BJ (cell line): ENCODE measurements at regions not wholly inside any gene's neighbourhood (a gene's known extent, or its start where the extent isn't known, plus 50 kb on each side); places are given as distances from the start of the nearest gene placed in this dataset.

ENCODE experiments used
- CTCF ChIA-PET: fragments of 350-600 bp; formaldehyde crosslinking; extraction: SDS; loops from one replicate; lab custom pipeline; 2021; ENCODE audit warnings: antibody characterized with exemption, inconsistent platforms; lab: Yijun Ruan, JAX
- POLR2A ChIA-PET: fragments of 300-600 bp; sonication (Branson Sonifier 250); formaldehyde crosslinking; extraction: SDS; loops from one replicate; lab custom pipeline; 2021; ENCODE audit warnings: antibody characterized with exemption; lab: Charles Lee
- DNase-seq: peaks from one replicate; pipeline ENCODE4 v3.0.0-alpha.2; 2011; ENCODE audit warnings: low read depth
- H3K27me3 ChIP-seq: 2 replicates; pipeline ENCODE4 v1.6.0; 2011; ENCODE audit warnings: low read length; ENCODE audit not compliant: control insufficient read depth, insufficient read depth
- H3K36me3 ChIP-seq: 2 replicates; pipeline ENCODE4 v1.5.1; 2011; ENCODE audit warnings: low read length; ENCODE audit not compliant: control insufficient read depth, insufficient read depth
- H3K4me3 ChIP-seq: 2 replicates; pipeline ENCODE4 v1.5.1; 2011; ENCODE audit warnings: low read depth, mild to moderate bottlenecking, control low read depth, low read length
- TF ChIP-seq, protein P1 (sequence below): IDR thresholded peaks from 2 replicates; pipeline ENCODE4 v1.5.1; 2011; ENCODE audit warnings: low read depth, mild to moderate bottlenecking, control low read depth, inconsistent platforms, low read length, moderate library complexity; ENCODE audit not compliant: insufficient read depth

DNA sequence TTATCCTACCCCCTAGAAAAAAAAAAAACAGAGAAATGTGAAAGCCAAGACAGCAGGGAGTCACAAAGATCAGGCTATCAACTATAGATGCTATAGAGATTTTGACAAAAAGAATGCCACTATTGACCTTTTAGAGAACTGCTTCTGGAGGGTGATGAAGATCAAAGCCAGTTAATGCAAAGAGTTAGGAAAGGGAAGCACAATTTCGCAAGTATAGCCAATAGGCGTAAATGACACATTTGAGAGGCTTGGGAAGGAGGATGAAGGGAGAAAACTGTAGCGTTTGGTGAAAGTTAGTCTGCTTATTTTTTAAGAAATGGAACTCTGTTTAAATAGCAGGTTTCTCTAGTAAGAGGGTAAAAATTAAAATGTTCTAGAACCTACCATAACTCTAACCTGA lies 190.7 kb downstream of the DUSP6 start:
- no peak for DNase-seq
- TF ChIP-seq, protein P1, sequence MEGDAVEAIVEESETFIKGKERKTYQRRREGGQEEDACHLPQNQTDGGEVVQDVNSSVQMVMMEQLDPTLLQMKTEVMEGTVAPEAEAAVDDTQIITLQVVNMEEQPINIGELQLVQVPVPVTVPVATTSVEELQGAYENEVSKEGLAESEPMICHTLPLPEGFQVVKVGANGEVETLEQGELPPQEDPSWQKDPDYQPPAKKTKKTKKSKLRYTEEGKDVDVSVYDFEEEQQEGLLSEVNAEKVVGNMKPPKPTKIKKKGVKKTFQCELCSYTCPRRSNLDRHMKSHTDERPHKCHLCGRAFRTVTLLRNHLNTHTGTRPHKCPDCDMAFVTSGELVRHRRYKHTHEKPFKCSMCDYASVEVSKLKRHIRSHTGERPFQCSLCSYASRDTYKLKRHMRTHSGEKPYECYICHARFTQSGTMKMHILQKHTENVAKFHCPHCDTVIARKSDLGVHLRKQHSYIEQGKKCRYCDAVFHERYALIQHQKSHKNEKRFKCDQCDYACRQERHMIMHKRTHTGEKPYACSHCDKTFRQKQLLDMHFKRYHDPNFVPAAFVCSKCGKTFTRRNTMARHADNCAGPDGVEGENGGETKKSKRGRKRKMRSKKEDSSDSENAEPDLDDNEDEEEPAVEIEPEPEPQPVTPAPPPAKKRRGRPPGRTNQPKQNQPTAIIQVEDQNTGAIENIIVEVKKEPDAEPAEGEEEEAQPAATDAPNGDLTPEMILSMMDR: no peak
- Histone ChIP-seq H3K4me3 (no peak overlapping the region), H3K36me3 (no peaks in the 10 kb centered on the region), H3K27me3 (no peaks in the 10 kb centered on the region)
- ChIA-PET POLR2A (no interaction called here), CTCF (no interaction called here)

DNA sequence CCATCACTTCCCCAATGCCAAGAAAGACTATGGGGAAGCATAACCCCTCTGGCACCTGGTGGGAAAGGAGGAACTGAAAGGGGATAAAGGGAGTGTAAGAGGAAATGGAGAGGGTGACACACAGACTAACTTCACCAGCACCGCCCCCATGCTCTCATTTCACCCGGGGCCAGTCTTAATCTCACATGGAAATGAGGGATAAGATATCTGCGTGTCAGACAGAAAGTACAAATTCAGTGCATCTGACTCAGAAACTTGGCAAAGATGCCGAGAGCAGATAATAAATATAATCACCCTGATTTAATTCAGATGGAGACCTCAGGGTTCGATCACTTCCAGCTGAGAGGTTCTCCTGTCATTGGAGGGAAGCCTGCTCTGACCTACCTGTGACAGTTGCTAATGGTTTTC lies 191.6 kb downstream of the DUSP6 start:
- peak; percentile 63 for DNase-seq
- CTCF ChIA-PET: interaction anchor here (0.7 kb wide), 1 partner anchor 20 kb away, joined by 3 read pairs; no protein-coding TSS in a partner anchor
- POLR2A ChIA-PET: no interaction called here
- TF ChIP-seq, protein P1: no peak
- no peaks in the 10 kb centered on the region for H3K36me3 ChIP-seq
- H3K4me3 ChIP-seq: no peak overlapping the region
- H3K27me3 ChIP-seq: no peaks in the 10 kb centered on the region

DNA sequence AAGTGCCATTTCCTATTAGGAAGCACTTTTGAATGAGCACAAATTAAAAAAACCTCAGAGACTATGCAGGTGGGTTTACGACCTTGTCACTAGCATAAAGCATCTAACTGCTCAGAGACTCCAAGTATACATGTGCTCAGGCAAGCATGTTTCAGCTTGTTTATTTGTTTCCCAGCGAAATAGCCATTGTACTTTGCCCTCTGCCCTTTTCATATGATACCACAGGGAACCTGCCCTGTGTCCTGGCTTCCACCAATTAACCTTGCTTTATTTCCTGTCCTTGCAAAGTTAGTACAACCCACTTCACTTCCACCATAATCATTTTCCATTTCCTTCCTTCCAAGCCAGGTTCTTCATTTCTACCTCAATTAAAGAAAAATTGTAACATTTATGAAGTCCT lies 194.9 kb downstream of the DUSP6 start:
- ChIA-PET POLR2A (no interaction called here), CTCF (interaction anchor here (0.6 kb wide), 1 partner anchor 22 kb away, joined by 4 read pairs; no protein-coding TSS in a partner anchor)
- Histone ChIP-seq H3K36me3 (no peaks in the 10 kb centered on the region), H3K4me3 (no peak overlapping the region), H3K27me3 (no peaks in the 10 kb centered on the region)
- no peak for DNase-seq
- TF ChIP-seq, protein P1: no peak

DNA sequence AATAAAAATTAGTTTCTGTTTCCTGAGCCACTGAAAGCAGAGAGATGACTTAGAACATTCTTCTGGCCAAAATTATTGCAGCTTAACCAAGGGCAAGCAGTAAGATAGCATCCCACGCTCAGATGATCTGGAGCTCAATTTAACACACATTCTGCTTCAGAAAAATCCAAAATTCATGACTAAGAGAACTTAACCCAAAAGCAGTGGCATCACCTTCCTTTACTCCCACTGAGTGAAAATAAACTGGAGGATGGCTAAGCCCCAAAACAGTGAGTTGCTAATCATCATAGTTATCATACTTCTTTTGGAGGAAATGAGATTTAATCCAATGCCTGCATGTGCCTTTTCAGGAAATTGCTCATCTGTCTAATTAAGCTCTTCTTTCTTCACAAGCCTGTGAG lies 195.4 kb downstream of the DUSP6 start:
- no peaks in the 10 kb centered on the region for H3K27me3 ChIP-seq
- peak; percentile 71 for DNase-seq
- no peak overlapping the region for H3K4me3 ChIP-seq
- ChIA-PET POLR2A (interaction anchor here (0.5 kb wide), 1 partner anchor 92 kb away, joined by 3 read pairs; no protein-coding TSS in a partner anchor), CTCF (interaction anchor here (0.6 to 1.0 kb wide), 2 partner anchors 20 to 23 kb away, joined by 3 to 4 read pairs; no protein-coding TSS in a partner anchor)
- H3K36me3 ChIP-seq: no peaks in the 10 kb centered on the region
- TF ChIP-seq, protein P1: no peak

DNA sequence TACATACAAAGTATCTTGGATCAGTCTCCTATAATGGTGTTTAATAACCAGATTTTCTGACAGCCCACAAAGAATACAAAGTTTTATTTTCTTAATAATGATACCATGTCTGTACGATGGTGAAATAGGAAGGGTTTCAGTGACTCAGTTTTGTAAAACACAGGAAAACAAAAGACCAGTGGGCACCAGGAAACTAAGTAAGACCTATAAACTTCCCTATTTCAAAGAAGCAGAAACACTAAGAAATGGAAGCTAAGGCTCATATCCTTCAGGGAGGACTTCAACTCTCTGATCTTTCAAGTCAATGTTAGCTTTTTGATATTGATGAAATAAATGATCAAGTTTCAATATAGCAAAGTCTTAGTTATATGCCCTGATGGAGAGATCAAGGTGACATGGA lies 196.0 kb downstream of the DUSP6 start:
- Histone ChIP-seq H3K4me3 (no peak overlapping the region), H3K27me3 (no peaks in the 10 kb centered on the region), H3K36me3 (no peaks in the 10 kb centered on the region)
- ChIA-PET POLR2A (no interaction called here), CTCF (interaction anchor here (1.0 kb wide), 1 partner anchor 20 kb away, joined by 3 read pairs; no protein-coding TSS in a partner anchor)
- TF ChIP-seq, protein P1: no peak
- no peak for DNase-seq
